H1 (cell line): ENCODE measurements at regions not wholly inside any gene's neighbourhood (a gene's known extent, or its start where the extent isn't known, plus 50 kb on each side); places are given as distances from the start of the nearest gene placed in this dataset.

Experiments used
- CEBPB ChIP-seq: IDR thresholded peaks from 2 replicates; pipeline ENCODE4 v1.6.1; 2012; ENCODE audit warnings: low read depth, low read length
- CTCF ChIP-seq, 3 experiments: IDR thresholded peaks; 1 replicate in 2 of 3; 2 replicates in 1 of 3; pipeline versions ENCODE4 v1.5.1 to v1.6.1; 2011; ENCODE audit warnings: low read length in 3 of 3, mild to moderate bottlenecking in 3 of 3, inconsistent platforms in 2 of 3, low read depth in 1 of 3, moderate library complexity in 1 of 3; ENCODE audit not compliant: insufficient read depth in 1 of 3; ENCODE audit errors: control extremely low read depth in 1 of 3
- EZH2 ChIP-seq: fragments of 200-600 bp; sonication (generic); IDR thresholded peaks from 2 replicates; pipeline ENCODE4 v1.7.1; 2012; ENCODE audit warnings: low read depth, mild to moderate bottlenecking, moderate library complexity, low read length, inconsistent platforms; ENCODE audit not compliant: severe bottlenecking
- PHF8 ChIP-seq: fragments of 200-600 bp; sonication (generic); conservative IDR thresholded peaks from 2 replicates; pipeline ENCODE4 v1.7.1; 2012; ENCODE audit warnings: low read depth, mild to moderate bottlenecking, inconsistent platforms, low read length, moderate library complexity
- POLR2A ChIP-seq, 2 experiments: IDR thresholded peaks; 1 replicate in 1 of 2; 2 replicates in 1 of 2; pipeline ENCODE4 v1.6.1; 2011; ENCODE audit warnings: low read depth in 2 of 2, low read length in 2 of 2, mild to moderate bottlenecking in 2 of 2; ENCODE audit errors: control extremely low read depth in 1 of 2
- POLR2AphosphoS5 ChIP-seq: IDR thresholded peaks from 2 replicates; pipeline ENCODE4 v1.6.1; 2011; ENCODE audit warnings: low read depth, low read length

- TF ChIP-seq POLR2A (IDR thresholded peaks at IDR 0.05; ENCODE audit: control extremely low read depth in 1 of 2, low read depth in 2 of 2, low read length in 2 of 2) (no peak), CTCF (IDR thresholded peaks at IDR 0.05; ENCODE audit: control extremely low read depth in 1 of 3, insufficient read depth in 1 of 3, low read depth in 1 of 3, low read length in 3 of 3) (no peak), EZH2 (no peak), PHF8 (no peak), POLR2AphosphoS5 (no peak), CEBPB (no peak)
Observed at GRCh38 chr2:237210297-237210696, 124.6 kb downstream of the COPS8 start.
